ENCODE measurements at regions not wholly inside any gene's neighbourhood (a gene's known extent, or its start where the extent isn't known, plus 50 kb on each side); places are given as distances from the start of the nearest gene placed in this dataset.
"Not testable (repeated sequence)": the region's sequence is repeated elsewhere in the genome, so short reads cannot be mapped to it uniquely, and the experiment has no call there.

- no peak for DNase-seq
Measured at GRCh38 chr21:28877318-28877884, 115.3 kb downstream of the LTN1 start.

DNA sequence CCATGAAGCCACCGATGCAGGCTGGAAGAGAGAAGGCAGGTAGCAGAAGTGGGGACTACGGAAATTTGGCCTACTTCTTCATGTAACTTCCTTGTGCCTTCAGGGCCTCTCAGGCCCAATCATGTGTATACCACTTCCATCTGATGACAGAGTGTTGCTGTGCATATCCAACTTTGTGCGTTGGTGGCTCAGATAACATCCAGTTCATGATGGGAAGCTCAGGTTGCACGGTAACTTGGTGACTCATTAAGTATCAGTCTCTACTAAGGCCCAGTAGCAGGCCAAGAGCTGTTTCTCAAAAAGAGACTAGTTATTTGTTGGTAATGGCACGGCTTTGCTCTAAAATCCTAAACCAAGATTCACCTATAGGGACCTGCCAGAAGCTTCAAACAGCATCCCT, 117.6 kb downstream of the LTN1 start:
- DNase-seq = no peak

DNA sequence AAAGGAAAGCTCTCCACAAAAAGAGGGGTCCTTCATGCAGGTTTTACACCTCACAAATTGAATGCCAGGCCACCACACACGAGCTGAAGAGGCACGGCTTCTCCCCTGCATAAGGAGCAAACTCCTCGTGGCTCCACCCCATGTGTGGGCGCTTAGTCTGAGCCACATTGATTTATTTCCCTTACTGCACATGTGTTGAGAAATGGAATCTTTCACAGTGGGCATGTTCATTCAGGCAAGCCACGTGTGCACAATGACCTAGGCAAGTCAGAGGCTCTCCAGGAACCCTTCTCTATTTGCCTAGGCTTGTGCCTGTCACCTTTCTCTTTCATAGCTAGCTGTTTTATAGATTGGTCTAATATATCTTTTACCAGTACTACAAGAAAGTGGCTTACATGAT, 120.5 kb downstream of the LTN1 start:
- no peak for DNase-seq

DNA sequence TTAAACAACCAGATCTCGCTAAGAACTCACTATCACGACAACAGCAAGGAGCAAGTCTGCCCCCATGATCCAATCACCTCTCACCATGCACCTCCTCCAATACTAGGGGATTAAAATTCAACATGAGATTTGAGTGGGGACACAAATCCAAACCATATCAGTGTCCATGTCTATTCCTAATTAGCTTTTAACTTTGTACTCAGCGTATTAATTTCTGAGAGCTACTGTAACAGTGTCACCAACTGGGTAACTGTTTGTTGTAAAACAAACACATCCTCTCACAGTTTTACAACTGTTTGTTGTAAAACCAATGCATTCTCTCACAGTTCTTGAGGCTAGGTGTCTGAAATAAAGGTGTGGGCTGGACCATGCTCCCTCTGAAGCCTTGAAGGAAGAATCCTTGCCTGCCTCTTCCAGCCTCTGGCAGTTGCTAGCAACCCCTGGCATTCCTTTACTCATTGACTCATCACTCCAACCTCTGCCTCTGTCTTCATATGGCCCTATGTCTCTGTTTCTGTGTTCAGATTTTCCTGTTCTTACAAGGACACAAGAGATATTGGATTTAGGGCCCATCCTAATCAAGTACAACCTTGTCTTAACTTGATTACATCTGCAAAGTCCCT, 121.2 kb downstream of the LTN1 start:
- no peak for DNase-seq

DNA sequence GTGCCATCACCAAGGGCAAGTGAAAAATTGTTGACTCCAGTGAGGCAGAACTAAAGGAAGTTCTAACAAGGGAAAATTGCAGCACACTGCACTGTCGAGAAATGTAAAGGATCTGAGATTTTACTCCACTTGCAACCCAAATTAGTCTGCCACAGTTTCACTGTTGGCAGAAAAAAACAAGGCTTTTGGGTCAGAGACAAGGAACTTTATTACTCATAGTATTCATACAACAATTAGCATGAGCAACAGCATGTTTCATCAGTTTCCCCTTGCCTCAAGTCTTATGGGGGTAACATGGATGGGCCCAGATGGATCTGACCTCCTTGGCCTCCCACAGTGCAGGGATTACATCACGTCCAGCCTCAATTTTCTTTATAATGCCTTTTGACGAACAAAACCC, 125.3 kb downstream of the LTN1 start:
- DNase-seq = no peak

DNA sequence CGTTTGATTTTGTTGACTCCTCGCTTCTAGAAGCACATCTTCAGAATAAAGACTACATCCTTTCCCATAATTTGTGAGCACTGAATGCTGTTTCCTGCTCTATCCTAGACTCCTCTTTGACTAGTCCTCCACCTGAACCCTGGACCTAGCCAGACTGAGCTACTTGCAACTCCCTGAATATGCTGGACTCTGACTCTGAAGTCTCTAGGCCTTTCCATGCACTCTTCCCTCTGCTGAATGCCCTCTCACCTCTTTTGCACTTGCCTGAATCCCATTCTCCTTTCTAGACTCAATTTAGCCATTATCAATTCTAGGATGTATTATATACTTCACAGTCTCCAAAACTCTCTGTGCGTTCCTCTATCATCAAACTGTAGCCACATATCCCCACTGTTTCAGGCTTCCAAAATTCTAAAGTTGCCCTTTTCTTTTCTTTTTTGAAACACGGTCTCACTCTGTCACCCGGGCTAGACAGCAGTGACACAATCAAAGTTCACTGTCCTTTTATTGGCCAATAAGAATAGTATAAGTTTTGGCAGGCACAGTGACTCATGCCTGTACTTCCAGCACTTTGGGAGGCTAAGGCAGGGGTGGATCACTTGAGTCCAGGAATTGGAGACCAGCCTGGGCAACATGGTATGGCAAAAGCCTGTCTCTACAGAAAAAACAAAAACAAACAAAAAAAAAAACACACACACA, 127.0 kb downstream of the LTN1 start:
- no peak for DNase-seq

GRCh38 chr21:28858424-28858823, 134.3 kb downstream of the LTN1 start:
- DNase-seq = no peak

DNA sequence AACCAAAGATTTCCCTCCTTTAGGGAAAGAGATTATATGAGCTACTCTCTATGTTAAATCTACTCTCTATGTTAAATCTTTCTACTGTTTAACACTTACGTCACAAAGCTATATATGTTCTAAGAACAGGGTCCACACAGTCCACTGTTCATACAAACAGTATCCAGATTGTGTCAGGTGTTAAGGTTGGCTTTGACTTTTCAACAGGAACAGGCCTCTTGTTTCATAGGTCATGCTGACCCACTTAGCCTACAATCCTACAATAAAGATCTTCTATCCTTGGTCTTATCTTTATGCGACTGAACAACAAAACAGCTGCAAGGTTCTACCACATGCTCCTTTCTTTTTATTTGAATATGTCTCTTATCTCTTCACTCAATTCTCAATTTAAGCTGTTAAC, 134.9 kb downstream of the LTN1 start:
- no peak for DNase-seq

DNA sequence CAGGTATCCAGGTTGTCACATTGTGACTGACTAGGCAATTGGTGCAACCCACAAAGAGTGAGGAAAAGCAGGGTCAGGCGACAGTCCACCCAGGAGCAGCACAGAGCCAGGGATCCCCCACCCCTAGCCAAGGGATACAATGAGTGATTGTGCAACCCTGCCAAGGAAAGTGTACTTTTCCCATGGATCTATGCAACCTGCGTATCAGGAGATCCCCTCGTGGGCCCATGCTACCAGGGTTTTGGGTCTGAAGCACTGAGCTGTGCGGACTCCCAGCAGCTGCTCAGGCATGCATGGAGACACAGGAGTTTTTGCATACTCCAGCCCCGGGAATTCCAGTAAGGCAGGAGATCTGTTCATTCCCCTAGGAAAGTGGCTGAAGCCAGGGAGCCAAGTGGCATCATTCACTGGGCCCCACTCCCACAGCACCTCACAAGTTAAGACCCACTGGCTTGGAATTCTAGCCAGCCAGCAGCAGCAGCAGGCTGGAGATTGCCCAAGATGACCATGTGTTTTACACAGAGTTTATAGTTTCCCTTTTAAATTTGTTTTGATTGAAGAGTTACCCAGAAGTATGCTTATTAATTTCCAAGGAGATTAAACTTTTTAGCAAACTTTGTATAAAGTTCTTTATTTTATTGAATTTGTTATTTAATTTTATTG, 136.0 kb downstream of the LTN1 start:
- DNase-seq = no peak

GRCh38 chr21:28852706-28853105, 140.0 kb downstream of the LTN1 start:
- DNase-seq = no peak

- no peak for DNase-seq
Measured at GRCh38 chr21:28851645-28852044, 141.0 kb downstream of the LTN1 start.

DNA sequence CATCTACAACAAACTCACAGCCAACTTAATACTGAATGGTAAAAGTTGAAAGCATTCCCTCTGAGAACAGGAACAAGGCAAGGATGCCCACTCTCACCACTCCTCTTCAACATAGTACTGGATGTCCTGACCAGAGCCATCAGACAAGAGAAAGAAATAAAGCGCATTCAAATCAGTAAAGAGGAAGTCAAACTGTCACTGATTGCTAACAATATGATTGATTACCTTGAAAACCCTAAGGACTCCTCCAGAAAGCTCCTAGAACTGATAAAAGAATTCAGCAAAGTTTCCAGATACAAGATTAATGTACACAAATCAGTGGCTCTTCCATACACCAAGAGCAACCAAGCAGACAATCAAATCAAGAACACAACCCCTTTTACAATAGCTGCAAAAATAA, 153.4 kb downstream of the LTN1 start:
- DNase-seq = not testable (repeated sequence)

GRCh38 chr21:28837426-28837825, 155.3 kb downstream of the LTN1 start:
- DNase-seq = not testable (repeated sequence)

- not testable (repeated sequence) for DNase-seq
Measured at GRCh38 chr21:28836588-28836987, 156.1 kb downstream of the LTN1 start.

- no peak for DNase-seq
Measured at GRCh38 chr21:28834335-28835238, 158.1 kb downstream of the LTN1 start.

DNA sequence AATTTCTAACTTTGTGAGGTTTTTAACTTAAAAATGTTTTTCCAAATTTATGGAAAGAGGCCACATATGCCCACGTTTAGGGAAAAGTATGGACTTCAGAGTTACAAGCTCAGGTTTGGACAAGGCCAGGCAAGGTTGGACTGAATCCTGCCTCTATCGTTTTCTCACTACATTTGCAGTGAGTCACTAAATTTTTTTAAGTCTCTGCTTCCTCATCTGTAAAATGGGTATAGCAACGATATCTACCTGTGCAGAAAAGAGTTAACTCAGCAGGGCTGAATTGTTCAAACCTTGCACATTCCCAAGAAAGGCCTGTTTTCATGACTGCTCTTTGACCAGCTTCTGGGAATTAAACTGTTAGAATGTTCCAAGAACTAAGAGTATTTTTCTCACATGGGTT, 159.1 kb downstream of the LTN1 start:
- DNase-seq = no peak

GRCh38 chr21:28833182-28833581, 159.5 kb downstream of the LTN1 start:
- DNase-seq = no peak

DNA sequence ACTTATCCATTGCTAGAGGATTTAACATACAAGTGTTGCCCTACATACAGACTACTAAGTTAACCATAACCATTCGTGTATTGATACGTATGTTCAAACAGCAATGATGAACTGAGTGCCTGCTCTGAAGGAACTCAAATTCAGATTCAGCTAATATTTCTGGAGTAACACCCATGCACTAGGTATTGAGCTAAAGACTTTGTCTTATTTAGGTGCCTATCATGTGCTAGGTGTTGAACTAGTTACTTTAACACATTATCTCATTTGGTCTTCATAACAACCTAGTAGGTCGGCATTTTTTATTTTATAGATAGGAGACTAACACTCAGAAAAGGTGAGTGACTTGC, 160.0 kb downstream of the LTN1 start:
- DNase-seq = no peak

- no peak for DNase-seq
Measured at GRCh38 chr21:28832013-28832714, 160.5 kb downstream of the LTN1 start.

GRCh38 chr21:28828981-28829380, 163.7 kb downstream of the LTN1 start:
- DNase-seq = no peak

GRCh38 chr21:28828021-28828420, 164.7 kb downstream of the LTN1 start:
- no peak for DNase-seq

DNA sequence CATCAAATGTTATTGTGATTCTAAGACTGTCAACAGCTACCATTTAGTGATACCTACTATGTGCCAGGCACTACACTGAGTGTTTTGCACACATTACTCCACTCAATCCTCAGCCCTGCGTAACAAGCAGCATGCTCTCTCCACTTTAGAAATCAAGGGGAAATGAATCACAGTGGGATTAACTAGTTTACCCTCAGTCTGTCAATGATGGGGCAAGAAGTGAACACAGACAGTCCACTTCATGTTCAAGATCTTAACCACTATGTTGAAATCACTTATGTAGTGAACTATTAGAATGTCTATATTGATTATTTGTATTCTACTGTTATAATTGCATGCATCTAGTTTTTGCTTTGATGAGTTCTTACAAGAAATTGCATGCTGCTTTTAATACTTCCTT, 165.3 kb downstream of the LTN1 start:
- DNase-seq = no peak

Measured in KG1 (cell line).